ENCODE measurements at regions not wholly inside any gene's neighbourhood (a gene's known extent, or its start where the extent isn't known, plus 50 kb on each side); places are given as distances from the start of the nearest gene placed in this dataset.
"Not testable (repeated sequence)": the region's sequence is repeated elsewhere in the genome, so short reads cannot be mapped to it uniquely, and the experiment has no call there.

GRCh38 chr15:83335542-83335941 is 51.1 kb upstream of the BNC1 start:
- H3K4me1 ChIP-seq; intact Hi-C loops (cut with DNase I); DNase-seq; H3K27ac ChIP-seq; ATAC-seq; H3K27me3 ChIP-seq; H3K4me3 ChIP-seq; H3K9me3 ChIP-seq; H3K36me3 ChIP-seq: not testable (repeated sequence)
- WGBS, 4 donors: 83 to 88% (median 85%) methylated on average over 1 of the region's 1 CpG

GRCh38 chr15:83339396-83339795 is 54.9 kb upstream of the BNC1 start:
- peaks cover 0 to 11% (median 0%) of the 10 kb centered on the region in 9 donors for H3K27me3 ChIP-seq
- WGBS, 4 donors: 78 to 88% (median 82%) methylated on average over 5 of the region's 5 CpGs
- no peak overlapping the region for H3K4me3 ChIP-seq
- no peaks in the 10 kb centered on the region for H3K36me3 ChIP-seq
- intact Hi-C loops (cut with DNase I): no loop called here
- no peaks in the 10 kb centered on the region for H3K9me3 ChIP-seq
- no peak overlapping the region for H3K27ac ChIP-seq
- TF ChIP-seq, protein P1, sequence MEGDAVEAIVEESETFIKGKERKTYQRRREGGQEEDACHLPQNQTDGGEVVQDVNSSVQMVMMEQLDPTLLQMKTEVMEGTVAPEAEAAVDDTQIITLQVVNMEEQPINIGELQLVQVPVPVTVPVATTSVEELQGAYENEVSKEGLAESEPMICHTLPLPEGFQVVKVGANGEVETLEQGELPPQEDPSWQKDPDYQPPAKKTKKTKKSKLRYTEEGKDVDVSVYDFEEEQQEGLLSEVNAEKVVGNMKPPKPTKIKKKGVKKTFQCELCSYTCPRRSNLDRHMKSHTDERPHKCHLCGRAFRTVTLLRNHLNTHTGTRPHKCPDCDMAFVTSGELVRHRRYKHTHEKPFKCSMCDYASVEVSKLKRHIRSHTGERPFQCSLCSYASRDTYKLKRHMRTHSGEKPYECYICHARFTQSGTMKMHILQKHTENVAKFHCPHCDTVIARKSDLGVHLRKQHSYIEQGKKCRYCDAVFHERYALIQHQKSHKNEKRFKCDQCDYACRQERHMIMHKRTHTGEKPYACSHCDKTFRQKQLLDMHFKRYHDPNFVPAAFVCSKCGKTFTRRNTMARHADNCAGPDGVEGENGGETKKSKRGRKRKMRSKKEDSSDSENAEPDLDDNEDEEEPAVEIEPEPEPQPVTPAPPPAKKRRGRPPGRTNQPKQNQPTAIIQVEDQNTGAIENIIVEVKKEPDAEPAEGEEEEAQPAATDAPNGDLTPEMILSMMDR (IDR thresholded peaks at IDR 0.05): no peak
- TF ChIP-seq POLR2A (IDR thresholded peaks at IDR 0.05): no peak
- ATAC-seq (no peak), DNase-seq (no peak)
- H3K4me1 ChIP-seq: no peaks in the 10 kb centered on the region

DNA sequence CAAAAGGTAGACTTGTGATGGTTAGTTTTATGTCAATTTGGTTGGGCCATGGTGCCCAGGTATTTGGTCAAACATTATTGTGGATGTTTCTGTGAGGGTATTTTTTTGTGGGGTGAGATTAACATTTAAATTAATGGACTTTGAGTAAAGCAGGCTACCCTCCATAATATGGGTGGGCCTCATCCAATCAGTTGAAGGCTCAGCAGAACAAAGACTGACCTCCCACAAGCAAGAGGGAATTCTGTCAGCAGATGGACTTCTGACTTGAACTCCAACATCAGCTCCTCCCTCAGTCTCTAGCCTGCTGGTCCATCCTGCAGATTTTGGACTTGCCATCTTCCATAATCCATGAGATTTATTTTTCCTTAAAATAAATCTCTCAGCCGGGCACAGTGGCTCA is 55.6 kb upstream of the BNC1 start:
- ATAC-seq: no peak
- 71 to 94% (median 92%) methylated on average over 1 of the region's 1 CpG for whole genome bisulfite sequencing, 4 donors
- peaks cover 0 to 15% (median 0%) of the 10 kb centered on the region in 9 donors for H3K27me3 ChIP-seq
- H3K36me3 ChIP-seq: no peaks in the 10 kb centered on the region
- no peak overlapping the region for H3K4me3 ChIP-seq
- no peak for TF ChIP-seq POLR2A (IDR thresholded peaks at IDR 0.05)
- TF ChIP-seq, protein P1 (IDR thresholded peaks at IDR 0.05): no peak
- intact Hi-C loops (cut with DNase I): no loop called here
- H3K9me3 ChIP-seq: no peaks in the 10 kb centered on the region
- no peak overlapping the region for H3K27ac ChIP-seq
- no peaks in the 10 kb centered on the region for H3K4me1 ChIP-seq
- DNase-seq: no peak

DNA sequence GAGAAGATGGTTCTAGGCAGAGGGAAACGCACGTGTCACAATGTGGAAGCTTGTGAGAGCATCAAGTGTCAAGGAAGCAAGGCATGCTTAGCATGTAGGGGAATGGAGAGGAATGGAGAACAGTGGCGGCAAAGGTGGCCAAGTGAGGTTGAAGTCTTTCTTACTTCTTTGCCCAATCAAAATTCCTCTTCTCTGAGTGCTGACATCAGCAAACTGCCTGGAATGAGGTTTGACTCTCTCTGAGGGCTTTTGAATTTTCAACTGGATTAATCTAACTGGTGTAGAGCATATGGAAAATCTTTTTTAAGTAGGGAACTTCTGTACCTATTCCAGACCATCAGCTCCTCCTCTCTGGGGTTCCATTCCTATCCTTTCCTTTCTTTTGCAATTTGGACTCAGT is 61.9 kb upstream of the BNC1 start:
- intact Hi-C loops (cut with DNase I): no loop called here
- Histone ChIP-seq H3K27ac (no peak overlapping the region), H3K9me3 (no peaks in the 10 kb centered on the region), H3K36me3 (no peaks in the 10 kb centered on the region), H3K27me3 (peaks cover 0 to 34% (median 10%) of the 10 kb centered on the region in 9 donors), H3K4me1 (no peaks in the 10 kb centered on the region), H3K4me3 (no peak overlapping the region)
- DNase-seq: no peak
- WGBS, 4 donors: 59 to 75% (median 63%) methylated on average over 3 of the region's 3 CpGs
- no peak for ATAC-seq
- TF ChIP-seq POLR2A (IDR thresholded peaks at IDR 0.05): no peak
- TF ChIP-seq, protein P1 (IDR thresholded peaks at IDR 0.05): no peak

DNA sequence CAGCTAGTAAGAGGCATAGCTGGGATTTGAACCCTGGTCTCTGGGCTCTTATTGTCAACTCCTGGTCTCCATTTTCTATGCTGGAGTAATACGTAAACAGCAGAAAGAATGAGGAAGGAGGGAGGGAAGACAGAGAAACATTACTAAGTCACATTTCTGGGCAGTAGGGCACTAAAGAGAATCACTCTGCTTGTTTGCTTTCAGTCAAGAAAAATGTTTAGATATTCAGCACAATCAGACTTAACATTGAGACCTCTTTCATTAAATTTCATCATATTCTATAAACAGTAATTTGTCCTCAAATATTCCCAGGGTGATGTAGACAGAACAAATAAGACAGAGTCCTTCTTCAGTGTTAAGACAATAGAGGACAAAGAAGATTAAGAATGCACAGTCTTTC is 67.7 kb upstream of the BNC1 start:
- no peak for TF ChIP-seq POLR2A (IDR thresholded peaks at IDR 0.05)
- TF ChIP-seq, protein P1 (IDR thresholded peaks at IDR 0.05): no peak
- no peaks in the 10 kb centered on the region for H3K36me3 ChIP-seq
- no peak overlapping the region for H3K4me3 ChIP-seq
- ATAC-seq (no peak), DNase-seq (no peak)
- H3K27me3 ChIP-seq: peaks cover 0 to 21% (median 0%) of the 10 kb centered on the region in 9 donors
- intact Hi-C loops (cut with DNase I): no loop called here
- no peak overlapping the region for H3K27ac ChIP-seq
- H3K4me1 ChIP-seq: no peaks in the 10 kb centered on the region
- peaks cover 0 to 4% (median 0%) of the 10 kb centered on the region in 12 donors for H3K9me3 ChIP-seq
- 64 to 82% (median 71%) methylated on average over 1 of the region's 1 CpG for WGBS, 4 donors
